ENCODE measurements at regions not wholly inside any gene's neighbourhood (a gene's known extent, or its start where the extent isn't known, plus 50 kb on each side); places are given as distances from the start of the nearest gene placed in this dataset.

DNA sequence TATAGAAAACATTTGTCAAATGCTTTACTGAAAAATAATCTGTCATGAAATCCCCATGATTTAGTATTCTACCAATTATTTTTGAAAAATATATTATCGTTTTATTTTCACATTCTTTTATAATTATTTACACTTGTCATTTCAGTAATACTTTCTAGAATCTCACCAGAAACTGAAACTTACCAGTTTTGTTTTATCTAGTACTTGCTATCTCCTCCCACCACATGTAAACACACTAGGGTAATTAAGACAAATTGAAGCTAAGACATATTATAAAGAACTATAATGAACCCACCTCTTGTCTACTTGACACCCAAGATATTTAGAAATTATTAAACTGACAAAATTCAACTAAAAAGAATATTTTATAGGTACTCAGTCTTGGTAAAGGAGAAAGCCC, 51.5 kb upstream of the GRM3 start:
- DNase-seq: no peak
- Mint-ChIP-seq H3K4me1 (ENCODE audit: low read depth) (no peaks in the 10 kb centered on the region), H3K9me3 (peaks cover 19% of the 10 kb centered on the region), H3K36me3 (ENCODE audit: low read depth) (no peaks in the 10 kb centered on the region), H3K27ac (no peak overlapping the region), H3K4me3 (no peak overlapping the region), H3K27me3 (ENCODE audit: insufficient read depth) (no peaks in the 10 kb centered on the region)
- TF ChIP-seq, protein P1, sequence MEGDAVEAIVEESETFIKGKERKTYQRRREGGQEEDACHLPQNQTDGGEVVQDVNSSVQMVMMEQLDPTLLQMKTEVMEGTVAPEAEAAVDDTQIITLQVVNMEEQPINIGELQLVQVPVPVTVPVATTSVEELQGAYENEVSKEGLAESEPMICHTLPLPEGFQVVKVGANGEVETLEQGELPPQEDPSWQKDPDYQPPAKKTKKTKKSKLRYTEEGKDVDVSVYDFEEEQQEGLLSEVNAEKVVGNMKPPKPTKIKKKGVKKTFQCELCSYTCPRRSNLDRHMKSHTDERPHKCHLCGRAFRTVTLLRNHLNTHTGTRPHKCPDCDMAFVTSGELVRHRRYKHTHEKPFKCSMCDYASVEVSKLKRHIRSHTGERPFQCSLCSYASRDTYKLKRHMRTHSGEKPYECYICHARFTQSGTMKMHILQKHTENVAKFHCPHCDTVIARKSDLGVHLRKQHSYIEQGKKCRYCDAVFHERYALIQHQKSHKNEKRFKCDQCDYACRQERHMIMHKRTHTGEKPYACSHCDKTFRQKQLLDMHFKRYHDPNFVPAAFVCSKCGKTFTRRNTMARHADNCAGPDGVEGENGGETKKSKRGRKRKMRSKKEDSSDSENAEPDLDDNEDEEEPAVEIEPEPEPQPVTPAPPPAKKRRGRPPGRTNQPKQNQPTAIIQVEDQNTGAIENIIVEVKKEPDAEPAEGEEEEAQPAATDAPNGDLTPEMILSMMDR (IDR thresholded peaks at IDR 0.05): no peak

- no peak overlapping the region for H3K4me3 Mint-ChIP-seq
Observed at GRCh38 chr7:86574006-86574405, 69.7 kb upstream of the GRM3 start.

GRCh38 chr7:86558680-86559501, 84.8 kb upstream of the GRM3 start:
- H3K4me1 Mint-ChIP-seq (ENCODE audit: low read depth): no peaks in the 10 kb centered on the region
- H3K27me3 Mint-ChIP-seq (ENCODE audit: insufficient read depth): no peaks in the 10 kb centered on the region
- no peaks in the 10 kb centered on the region for H3K36me3 Mint-ChIP-seq (ENCODE audit: low read depth)
- no peak overlapping the region for H3K4me3 Mint-ChIP-seq
- TF ChIP-seq, protein P1 (IDR thresholded peaks at IDR 0.05): no peak
- H3K27ac Mint-ChIP-seq: no peak overlapping the region
- no peak for DNase-seq
- H3K9me3 Mint-ChIP-seq: peaks cover 30% of the 10 kb centered on the region

More at GRCh38 chr7:86574006-86574405, 69.7 kb upstream of the GRM3 start:
- Mint-ChIP-seq H3K9me3 (peaks cover 43% of the 10 kb centered on the region), H3K4me1 (ENCODE audit: low read depth) (no peaks in the 10 kb centered on the region), H3K27me3 (ENCODE audit: insufficient read depth) (no peaks in the 10 kb centered on the region), H3K36me3 (ENCODE audit: low read depth) (no peaks in the 10 kb centered on the region), H3K27ac (no peak overlapping the region)
- TF ChIP-seq, protein P1 (IDR thresholded peaks at IDR 0.05): no peak
- no peak for DNase-seq

- TF ChIP-seq, protein P1 (IDR thresholded peaks at IDR 0.05): no peak
- Mint-ChIP-seq H3K27me3 (ENCODE audit: insufficient read depth) (no peaks in the 10 kb centered on the region; the same call in 1 of the 2 replicates), H3K4me3 (no peak overlapping the region), H3K27ac (no peak overlapping the region), H3K4me1 (ENCODE audit: low read depth) (no peaks in the 10 kb centered on the region), H3K36me3 (ENCODE audit: low read depth) (no peaks in the 10 kb centered on the region; the same call in 1 of the 2 replicates), H3K9me3 (peaks cover 70% of the 10 kb centered on the region)
- DNase-seq: no peak
Observed at GRCh38 chr7:86534641-86535040, 109.1 kb upstream of the GRM3 start.

DNA sequence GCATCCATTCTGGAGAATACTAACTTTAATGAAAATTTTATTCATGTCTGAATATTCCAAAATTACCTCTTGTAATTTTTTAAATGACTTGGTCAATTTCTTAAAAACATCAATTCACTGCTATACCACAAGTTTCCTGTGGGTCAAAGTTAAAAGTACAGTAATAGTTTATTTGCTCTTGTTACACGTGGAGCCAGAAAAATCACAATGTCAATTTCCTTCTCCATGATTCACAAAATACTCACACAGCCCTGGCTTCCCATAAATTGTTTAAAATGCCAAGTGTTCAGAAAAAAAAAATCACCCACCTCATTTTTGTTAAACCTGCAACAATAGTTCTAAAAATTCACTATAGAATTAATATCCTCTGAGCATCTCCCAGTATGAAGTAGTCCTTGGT, 139.5 kb upstream of the GRM3 start:
- no peak overlapping the region for H3K27ac Mint-ChIP-seq
- H3K4me3 Mint-ChIP-seq: no peak overlapping the region
- DNase-seq: no peak
- H3K4me1 Mint-ChIP-seq (ENCODE audit: low read depth): no peaks in the 10 kb centered on the region
- H3K36me3 Mint-ChIP-seq (ENCODE audit: low read depth): no peaks in the 10 kb centered on the region
- peaks cover 12% of the 10 kb centered on the region for H3K9me3 Mint-ChIP-seq
- no peaks in the 10 kb centered on the region for H3K27me3 Mint-ChIP-seq (ENCODE audit: insufficient read depth)
- TF ChIP-seq, protein P1 (IDR thresholded peaks at IDR 0.05): no peak
